ENCODE measurements at regions not wholly inside any gene's neighbourhood (a gene's known extent, or its start where the extent isn't known, plus 50 kb on each side); places are given as distances from the start of the nearest gene placed in this dataset.

DNA sequence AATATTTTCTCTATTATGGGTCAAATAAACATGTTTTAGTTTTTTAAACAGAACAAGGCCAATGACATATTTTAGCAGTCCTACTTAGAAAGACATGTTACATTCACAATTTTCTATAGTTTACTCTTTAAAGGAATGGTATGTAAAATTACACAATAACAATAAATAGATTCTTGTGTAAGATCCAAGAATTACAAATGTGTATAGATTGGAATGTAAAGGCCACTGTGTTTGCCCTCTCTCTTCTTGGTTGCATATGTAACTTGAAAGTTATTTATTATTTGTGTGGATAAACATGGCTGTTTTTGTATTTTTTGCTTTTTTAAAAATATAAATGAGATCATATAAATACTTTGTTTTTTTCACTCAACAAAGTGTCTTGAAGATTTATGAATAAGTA, 979.3 kb upstream of the CELF2 start:
- H3K4me2 ChIP-seq (ENCODE audit: low read length): no peak overlapping the region
- intact Hi-C loops (cut with micrococcal nuclease): no loop called here
- ATAC-seq (no peak), DNase-seq (ENCODE audit: low read depth, low spot score) (no peak)
- no peaks in the 10 kb centered on the region for H3K4me1 ChIP-seq (ENCODE audit: control insufficient read depth in 1 of 2, insufficient read depth in 2 of 2, low read length in 2 of 2)
- no peak overlapping the region for H2AFZ ChIP-seq (ENCODE audit: low read depth, low read length, poor library complexity, severe bottlenecking)
- no peak overlapping the region for H3K9ac ChIP-seq (ENCODE audit: low read length)
- H3K9me3 ChIP-seq (ENCODE audit: control insufficient read depth in 1 of 2, insufficient read depth in 1 of 2, low read depth in 1 of 2, low read length in 2 of 2): peaks cover 0 to 8% of the 10 kb centered on the region in 2 experiments; a peak in 2 of 4 replicates
- H3K79me2 ChIP-seq (ENCODE audit: insufficient read depth, low read length): no peaks in the 10 kb centered on the region
- H3K36me3 ChIP-seq (ENCODE audit: control insufficient read depth in 1 of 2, insufficient read depth in 2 of 2, low read length in 2 of 2): no peaks in the 10 kb centered on the region
- H3K9me2 ChIP-seq (ENCODE audit: insufficient read depth): no peaks in the 10 kb centered on the region
- no peak overlapping the region for H3K27ac ChIP-seq (ENCODE audit: low read depth, low read length)
- H4K20me1 ChIP-seq (ENCODE audit: insufficient read depth): no peaks in the 10 kb centered on the region
- RAD21 ChIA-PET (ENCODE audit: low non-redundant PET in 1 of 2, low total read pairs in 2 of 2, uncharacterized antibody in 2 of 2, unreplicated experiment in 2 of 2): no interaction called here
- CTCF ChIA-PET: no interaction called here
- BruUV-seq (replicated peaks): no TSS peak
- TF ChIP-seq YY1 (IDR thresholded peaks at IDR 0.05; ENCODE audit: extremely low read depth, insufficient replicate concordance, low read depth, low read length): no peak
- TF ChIP-seq, protein P1, sequence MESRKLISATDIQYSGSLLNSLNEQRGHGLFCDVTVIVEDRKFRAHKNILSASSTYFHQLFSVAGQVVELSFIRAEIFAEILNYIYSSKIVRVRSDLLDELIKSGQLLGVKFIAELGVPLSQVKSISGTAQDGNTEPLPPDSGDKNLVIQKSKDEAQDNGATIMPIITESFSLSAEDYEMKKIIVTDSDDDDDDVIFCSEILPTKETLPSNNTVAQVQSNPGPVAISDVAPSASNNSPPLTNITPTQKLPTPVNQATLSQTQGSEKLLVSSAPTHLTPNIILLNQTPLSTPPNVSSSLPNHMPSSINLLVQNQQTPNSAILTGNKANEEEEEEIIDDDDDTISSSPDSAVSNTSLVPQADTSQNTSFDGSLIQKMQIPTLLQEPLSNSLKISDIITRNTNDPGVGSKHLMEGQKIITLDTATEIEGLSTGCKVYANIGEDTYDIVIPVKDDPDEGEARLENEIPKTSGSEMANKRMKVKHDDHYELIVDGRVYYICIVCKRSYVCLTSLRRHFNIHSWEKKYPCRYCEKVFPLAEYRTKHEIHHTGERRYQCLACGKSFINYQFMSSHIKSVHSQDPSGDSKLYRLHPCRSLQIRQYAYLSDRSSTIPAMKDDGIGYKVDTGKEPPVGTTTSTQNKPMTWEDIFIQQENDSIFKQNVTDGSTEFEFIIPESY (IDR thresholded peaks at IDR 0.05; ENCODE audit: extremely low read depth, insufficient replicate concordance, low read length): no peak
- no peak for TF ChIP-seq RAD21 (IDR thresholded peaks at IDR 0.05; ENCODE audit: low read depth)
- no peak for TF ChIP-seq JUND (IDR thresholded peaks at IDR 0.05)
- TF ChIP-seq ZNF274 (IDR thresholded peaks at IDR 0.05; ENCODE audit: low read depth, low read length): no peak
- TF ChIP-seq POLR2A (IDR thresholded peaks at IDR 0.05; ENCODE audit: borderline replicate concordance, extremely low read depth, insufficient read depth, insufficient read length): no peak
- TF ChIP-seq FOSL1 (IDR thresholded peaks at IDR 0.05; ENCODE audit: low read depth): no peak
- TF ChIP-seq, protein P2, sequence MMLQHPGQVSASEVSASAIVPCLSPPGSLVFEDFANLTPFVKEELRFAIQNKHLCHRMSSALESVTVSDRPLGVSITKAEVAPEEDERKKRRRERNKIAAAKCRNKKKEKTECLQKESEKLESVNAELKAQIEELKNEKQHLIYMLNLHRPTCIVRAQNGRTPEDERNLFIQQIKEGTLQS (IDR thresholded peaks at IDR 0.05): no peak
- no peak overlapping the region for H3K4me3 ChIP-seq (replicated peaks in 1 of 2; ENCODE audit: low read depth in 1 of 2, low read length in 2 of 2)
- H3K27me3 ChIP-seq (ENCODE audit: insufficient read depth, low read length): no peaks in the 10 kb centered on the region
- POLR2A ChIA-PET: no interaction called here

DNA sequence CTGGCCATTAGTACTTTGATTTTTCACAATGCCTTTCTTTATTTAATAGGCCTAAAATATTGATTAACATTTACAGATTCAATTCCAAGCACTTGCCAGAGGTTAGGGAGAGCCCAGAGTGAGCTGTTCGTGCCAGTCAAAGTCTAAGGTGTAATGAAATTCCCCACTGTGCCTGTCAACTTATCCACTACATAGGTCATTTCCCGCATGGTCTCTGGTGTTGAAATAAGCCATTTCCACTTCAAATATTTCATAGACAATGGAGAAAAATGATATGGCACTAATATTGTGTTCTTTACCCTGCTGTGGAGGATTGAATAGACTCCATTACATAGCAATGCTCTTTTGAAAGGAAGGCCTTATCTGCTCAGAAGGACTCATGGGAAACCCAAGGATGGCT, 978.1 kb upstream of the CELF2 start:
- Histone ChIP-seq H3K27ac (ENCODE audit: low read depth, low read length) (no peak overlapping the region), H2AFZ (ENCODE audit: low read depth, low read length, poor library complexity, severe bottlenecking) (no peak overlapping the region), H3K27me3 (ENCODE audit: insufficient read depth, low read length) (no peaks in the 10 kb centered on the region), H3K9me3 (ENCODE audit: control insufficient read depth in 1 of 2, insufficient read depth in 1 of 2, low read depth in 1 of 2, low read length in 2 of 2) (peaks cover 0 to 8% of the 10 kb centered on the region in 2 experiments; a peak in 2 of 4 replicates), H3K4me2 (ENCODE audit: low read length) (no peak overlapping the region), H3K4me1 (ENCODE audit: control insufficient read depth in 1 of 2, insufficient read depth in 2 of 2, low read length in 2 of 2) (no peaks in the 10 kb centered on the region), H3K9me2 (ENCODE audit: insufficient read depth) (no peaks in the 10 kb centered on the region), H3K36me3 (ENCODE audit: control insufficient read depth in 1 of 2, insufficient read depth in 2 of 2, low read length in 2 of 2) (no peaks in the 10 kb centered on the region), H3K79me2 (ENCODE audit: insufficient read depth, low read length) (no peaks in the 10 kb centered on the region), H3K4me3 (replicated peaks in 1 of 2; ENCODE audit: low read depth in 1 of 2, low read length in 2 of 2) (no peak overlapping the region), H4K20me1 (ENCODE audit: insufficient read depth) (no peaks in the 10 kb centered on the region), H3K9ac (ENCODE audit: low read length) (no peak overlapping the region)
- BruUV-seq (replicated peaks): no TSS peak
- RAD21 ChIA-PET (ENCODE audit: low non-redundant PET in 1 of 2, low total read pairs in 2 of 2, uncharacterized antibody in 2 of 2, unreplicated experiment in 2 of 2): no interaction called here
- ATAC-seq (no peak), DNase-seq (ENCODE audit: low read depth, low spot score) (no peak)
- POLR2A ChIA-PET: no interaction called here
- intact Hi-C loops (cut with micrococcal nuclease): no loop called here
- no peak for TF ChIP-seq SIN3A (IDR thresholded peaks at IDR 0.05; ENCODE audit: low read depth)
- CTCF ChIA-PET: no interaction called here

All from HCT116 (cell line).